HEK293 (cell line): ENCODE measurements at regions not wholly inside any gene's neighbourhood (a gene's known extent, or its start where the extent isn't known, plus 50 kb on each side); places are given as distances from the start of the nearest gene placed in this dataset.

Experiments
- CTCF ChIP-seq: fragments of 450-650 bp; formaldehyde crosslinking; IDR thresholded peaks from 2 replicates; pipeline ENCODE4 v1.5.1; 2016; ENCODE audit warnings: missing biosample characterization, missing genetic modification characterization
- HOXD13 ChIP-seq: sonication (generic); formaldehyde crosslinking; IDR thresholded peaks from 2 replicates; pipeline ENCODE4 v1.8.0; 2022; ENCODE audit warnings: missing genetic modification reagents, borderline replicate concordance
- SP2 ChIP-seq: fragments of 450-650 bp; formaldehyde crosslinking; IDR thresholded peaks from 2 replicates; pipeline ENCODE4 v1.5.1; 2016; ENCODE audit warnings: missing biosample characterization, missing genetic modification characterization
- TCF7L2 ChIP-seq: IDR thresholded peaks from 2 replicates; pipeline ENCODE4 v1.6.1; 2011; ENCODE audit warnings: low read depth, mild to moderate bottlenecking, inconsistent platforms, low read length, moderate library complexity, borderline replicate concordance
- ZNF148 ChIP-seq: fragments of 450-650 bp; formaldehyde crosslinking; IDR thresholded peaks from 2 replicates; pipeline ENCODE4 v1.5.0; 2017; ENCODE audit warnings: missing biosample characterization, missing genetic modification characterization, borderline replicate concordance
- ZNF24 ChIP-seq: fragments of 450-650 bp; formaldehyde crosslinking; IDR thresholded peaks from 2 replicates; pipeline ENCODE4 v1.5.1; 2016; ENCODE audit warnings: missing biosample characterization, missing genetic modification characterization
- ZNF416 ChIP-seq: fragments of 450-650 bp; formaldehyde crosslinking; IDR thresholded peaks from 2 replicates; pipeline ENCODE4 v1.5.1; 2016; ENCODE audit warnings: missing biosample characterization, missing genetic modification characterization
- ZNF660 ChIP-seq: fragments of 450-650 bp; IDR thresholded peaks from 2 replicates; pipeline ENCODE4 v1.5.1; 2018; ENCODE audit warnings: missing biosample characterization, mild to moderate bottlenecking, missing genetic modification characterization
- ZNF707 ChIP-seq: fragments of 450-650 bp; formaldehyde crosslinking; IDR thresholded peaks from 2 replicates; pipeline ENCODE4 v1.5.1; 2016; ENCODE audit warnings: missing biosample characterization, missing genetic modification characterization
- ZNF747 ChIP-seq: fragments of 450-650 bp; formaldehyde crosslinking; IDR thresholded peaks from 2 replicates; pipeline ENCODE4 v1.5.1; 2016; ENCODE audit warnings: missing biosample characterization, missing genetic modification characterization

GRCh38 chr5:30626557-30626956 is 566.9 kb upstream of the CDH6 start:
- no peak for TF ChIP-seq TCF7L2
- TF ChIP-seq ZNF24 (tag by site-specific recombination): no peak
- no peak for TF ChIP-seq CTCF (tag by site-specific recombination)
- TF ChIP-seq HOXD13 (CRISPR knock-in tag): no peak
- no peak for TF ChIP-seq SP2
- no peak for TF ChIP-seq ZNF148 (tag by site-specific recombination)
- no peak for TF ChIP-seq ZNF660 (tag by site-specific recombination)
- no peak for TF ChIP-seq ZNF747
- no peak for TF ChIP-seq ZNF707 (tag by site-specific recombination)
- TF ChIP-seq ZNF416 (tag by site-specific recombination): no peak
